Karpas-422 (cell line): ENCODE measurements at regions not wholly inside any gene's neighbourhood (a gene's known extent, or its start where the extent isn't known, plus 50 kb on each side); places are given as distances from the start of the nearest gene placed in this dataset.
"Not testable (repeated sequence)": the region's sequence is repeated elsewhere in the genome, so short reads cannot be mapped to it uniquely, and the experiment has no call there.

Experiments
- DNase-seq: peaks from one replicate; pipeline ENCODE4 v3.0.0-alpha.2; 2015
- H2AFZ ChIP-seq: fragments of 200-600 bp; sonication (generic); 2 replicates; pipeline ENCODE4 v1.6.1; 2014; ENCODE audit warnings: antibody characterized with exemption, low read length, mixed read lengths
- H3K27ac ChIP-seq: fragments of 200-600 bp; sonication (generic); 2 replicates; pipeline ENCODE4 v1.5.1; 2014; ENCODE audit warnings: mild to moderate bottlenecking, low read length, moderate library complexity
- H3K27me3 ChIP-seq: fragments of 200-600 bp; sonication (generic); 2 replicates; pipeline ENCODE4 v1.6.1; 2014; ENCODE audit warnings: low read length, mixed read lengths
- H3K36me3 ChIP-seq: fragments of 200-600 bp; sonication (generic); 2 replicates; pipeline ENCODE4 v1.6.1; 2014; ENCODE audit warnings: low read length, mixed read lengths; ENCODE audit not compliant: insufficient read depth
- H3K4me1 ChIP-seq: fragments of 200-600 bp; sonication (generic); 2 replicates; pipeline ENCODE4 v1.6.1; 2014; ENCODE audit warnings: mild to moderate bottlenecking, low read length, mixed read lengths
- H3K4me2 ChIP-seq: fragments of 200-600 bp; sonication (generic); 2 replicates; pipeline ENCODE4 v1.6.1; 2014; ENCODE audit warnings: low read length, low read depth, mild to moderate bottlenecking; ENCODE audit not compliant: poor library complexity, severe bottlenecking
- H3K4me3 ChIP-seq: fragments of 200-600 bp; sonication (generic); 2 replicates; pipeline ENCODE4 v1.5.1; 2014; ENCODE audit warnings: mild to moderate bottlenecking, antibody characterized with exemption, low read length, mixed read lengths
- H3K79me2 ChIP-seq: fragments of 200-600 bp; sonication (generic); 2 replicates; pipeline ENCODE4 v1.6.1; 2014; ENCODE audit warnings: mild to moderate bottlenecking, low read length, mixed read lengths
- H3K9ac ChIP-seq: fragments of 200-600 bp; sonication (generic); 2 replicates; pipeline ENCODE4 v1.6.0; 2014; ENCODE audit warnings: low read length
- H3K9me2 ChIP-seq: fragments of 200-600 bp; sonication (generic), shearing (Covaris generic); replicated peaks from 2 replicates; pipeline ENCODE4 v1.6.0; 2014; ENCODE audit warnings: mild to moderate bottlenecking, low read length, moderate library complexity; ENCODE audit not compliant: insufficient read depth
- H3K9me3 ChIP-seq: fragments of 300-700, 200-600 bp; sonication (generic); 2 replicates; pipeline ENCODE4 v1.6.1; 2014; ENCODE audit warnings: low read length, mixed read lengths
- H4K20me1 ChIP-seq: fragments of 200-600 bp; sonication (generic); 2 replicates; pipeline ENCODE4 v1.6.1; 2014; ENCODE audit warnings: mild to moderate bottlenecking, antibody characterized with exemption, low read length, low read depth; ENCODE audit not compliant: insufficient read depth

DNA sequence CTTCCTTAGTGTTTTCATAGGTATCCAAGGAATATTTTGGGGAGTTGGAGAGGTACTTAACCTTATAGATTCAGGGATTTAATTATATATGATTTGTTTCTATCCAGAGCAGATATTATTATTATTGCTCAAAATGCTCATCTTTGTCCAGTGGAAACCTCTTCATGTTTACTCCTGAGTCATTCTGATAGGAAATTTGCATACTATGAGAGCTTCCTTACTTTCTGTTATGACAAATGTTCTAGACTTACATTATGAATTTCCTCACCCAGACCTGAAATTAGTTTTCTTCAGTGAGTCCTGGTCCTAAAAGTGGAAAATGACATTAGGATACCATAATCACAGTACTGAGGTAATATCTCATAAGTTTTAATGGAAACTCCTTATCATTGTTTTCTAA, 57.5 kb upstream of the PLPPR5 start:
- Histone ChIP-seq H3K9me3 (no peaks in the 10 kb centered on the region), H2AFZ (no peak overlapping the region), H3K27me3 (no peaks in the 10 kb centered on the region), H3K4me1 (no peaks in the 10 kb centered on the region), H3K4me2 (no peak overlapping the region), H4K20me1 (no peaks in the 10 kb centered on the region), H3K9ac (no peak overlapping the region), H3K4me3 (no peak overlapping the region), H3K9me2 (no peaks in the 10 kb centered on the region), H3K79me2 (no peaks in the 10 kb centered on the region), H3K27ac (no peak overlapping the region), H3K36me3 (no peaks in the 10 kb centered on the region)
- no peak for DNase-seq

DNA sequence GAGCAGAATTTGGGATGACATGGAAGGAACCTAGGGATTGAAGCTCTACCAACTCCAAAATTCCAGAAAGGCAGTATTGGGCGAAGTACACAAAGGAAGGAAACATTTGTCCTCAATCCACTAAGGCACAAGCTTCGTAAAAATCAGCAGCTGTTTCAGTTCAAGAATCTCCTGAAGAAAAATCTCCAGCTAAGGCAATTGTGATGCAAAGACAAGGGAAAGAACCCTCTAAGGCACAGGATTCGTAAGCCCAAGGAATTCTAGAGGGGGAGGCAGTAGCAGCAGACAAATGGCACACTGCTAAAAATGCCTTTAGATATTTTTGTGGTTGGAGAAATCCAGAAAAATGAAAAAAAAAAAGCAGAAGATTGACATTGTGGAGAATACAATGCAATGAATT, 64.5 kb upstream of the PLPPR5 start:
- Histone ChIP-seq H3K9me2 (no peaks in the 10 kb centered on the region), H4K20me1 (no peaks in the 10 kb centered on the region), H3K27ac (no peak overlapping the region), H3K4me3 (no peak overlapping the region), H3K9ac (no peak overlapping the region), H3K4me2 (no peak overlapping the region), H3K79me2 (no peaks in the 10 kb centered on the region), H3K36me3 (no peaks in the 10 kb centered on the region), H2AFZ (no peak overlapping the region), H3K9me3 (no peaks in the 10 kb centered on the region), H3K27me3 (no peaks in the 10 kb centered on the region), H3K4me1 (no peaks in the 10 kb centered on the region)
- DNase-seq: no peak

DNA sequence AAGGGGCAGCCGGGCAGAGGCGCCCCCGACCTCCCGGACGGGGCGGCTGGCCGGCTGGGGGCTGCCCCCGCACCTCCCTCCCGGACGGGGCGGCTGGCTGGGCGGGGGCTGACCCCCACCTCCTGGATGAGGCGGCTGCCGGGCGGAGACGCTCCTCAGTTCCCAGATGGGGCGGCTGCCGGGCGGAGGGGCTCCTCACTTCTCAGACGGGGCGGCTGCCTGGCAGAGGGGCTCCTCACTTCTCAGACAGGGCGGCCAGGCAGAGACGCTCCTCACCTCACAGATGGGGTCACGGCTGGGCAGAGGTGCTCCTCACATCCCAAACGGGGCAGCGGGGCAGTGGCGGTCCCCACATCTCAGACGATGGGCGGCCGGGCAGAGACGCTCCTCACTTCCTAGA, 73.9 kb upstream of the PLPPR5 start:
- not testable (repeated sequence) for H3K9me2 ChIP-seq, H3K4me2 ChIP-seq, H3K79me2 ChIP-seq, H3K9ac ChIP-seq, DNase-seq, H3K9me3 ChIP-seq, H4K20me1 ChIP-seq, H2AFZ ChIP-seq, H3K36me3 ChIP-seq, H3K4me1 ChIP-seq, H3K4me3 ChIP-seq, H3K27me3 ChIP-seq, H3K27ac ChIP-seq

DNA sequence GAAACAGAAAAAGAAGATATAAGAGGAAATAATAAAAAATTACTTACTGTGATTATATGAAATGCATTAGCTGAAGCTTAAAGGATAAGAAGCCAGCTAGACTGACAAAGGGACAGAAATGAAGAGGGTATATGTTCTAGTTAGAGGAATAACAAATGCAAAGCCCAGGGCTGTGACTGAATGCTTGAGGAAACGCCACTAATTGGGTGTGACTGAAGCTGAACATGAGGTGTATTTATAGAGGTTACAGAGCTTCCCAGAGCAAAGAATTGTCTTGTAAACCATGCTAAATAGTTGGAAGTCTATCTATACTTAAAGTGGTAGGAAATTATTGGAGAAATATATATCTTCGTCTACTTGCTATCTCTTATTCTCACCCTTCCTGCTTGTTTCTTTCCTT, 77.7 kb upstream of the PLPPR5 start:
- no peaks in the 10 kb centered on the region for H3K79me2 ChIP-seq
- H3K27me3 ChIP-seq: no peaks in the 10 kb centered on the region
- no peak overlapping the region for H2AFZ ChIP-seq
- H4K20me1 ChIP-seq: no peaks in the 10 kb centered on the region
- peaks cover 8% of the 10 kb centered on the region; the same call in 1 of the 2 replicates for H3K4me1 ChIP-seq
- H3K9ac ChIP-seq: no peak overlapping the region
- H3K4me2 ChIP-seq: no peak overlapping the region
- no peak overlapping the region for H3K27ac ChIP-seq
- H3K36me3 ChIP-seq: no peaks in the 10 kb centered on the region
- no peaks in the 10 kb centered on the region for H3K9me3 ChIP-seq
- no peaks in the 10 kb centered on the region for H3K9me2 ChIP-seq
- no peak for DNase-seq
- no peak overlapping the region for H3K4me3 ChIP-seq

DNA sequence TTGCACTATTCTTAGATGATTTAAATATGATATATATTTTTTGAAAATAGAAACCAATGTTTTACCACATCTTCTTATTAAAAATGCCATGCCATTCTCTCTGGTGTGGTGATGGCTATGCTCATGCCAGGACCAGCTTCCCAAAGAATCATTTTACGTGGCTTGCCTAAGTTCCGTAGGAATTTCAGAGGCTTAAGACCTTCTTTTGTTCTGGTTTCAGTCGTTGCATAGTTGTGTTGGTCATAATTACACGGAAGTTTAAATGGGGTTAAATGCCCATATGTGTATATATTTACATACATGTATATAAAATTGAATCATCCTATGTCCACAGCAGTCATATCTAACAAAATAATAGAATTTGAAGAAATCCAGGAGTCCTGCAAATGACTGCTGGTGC, 78.7 kb upstream of the PLPPR5 start:
- no peak overlapping the region for H2AFZ ChIP-seq
- no peaks in the 10 kb centered on the region for H3K36me3 ChIP-seq
- no peak overlapping the region for H3K4me3 ChIP-seq
- no peak overlapping the region for H3K4me2 ChIP-seq
- H4K20me1 ChIP-seq: no peaks in the 10 kb centered on the region
- DNase-seq: no peak
- H3K9ac ChIP-seq: no peak overlapping the region
- no peaks in the 10 kb centered on the region for H3K9me2 ChIP-seq
- peaks cover 8% of the 10 kb centered on the region; the same call in 1 of the 2 replicates for H3K4me1 ChIP-seq
- no peaks in the 10 kb centered on the region for H3K9me3 ChIP-seq
- no peaks in the 10 kb centered on the region for H3K27me3 ChIP-seq
- H3K79me2 ChIP-seq: no peaks in the 10 kb centered on the region
- H3K27ac ChIP-seq: no peak overlapping the region

DNA sequence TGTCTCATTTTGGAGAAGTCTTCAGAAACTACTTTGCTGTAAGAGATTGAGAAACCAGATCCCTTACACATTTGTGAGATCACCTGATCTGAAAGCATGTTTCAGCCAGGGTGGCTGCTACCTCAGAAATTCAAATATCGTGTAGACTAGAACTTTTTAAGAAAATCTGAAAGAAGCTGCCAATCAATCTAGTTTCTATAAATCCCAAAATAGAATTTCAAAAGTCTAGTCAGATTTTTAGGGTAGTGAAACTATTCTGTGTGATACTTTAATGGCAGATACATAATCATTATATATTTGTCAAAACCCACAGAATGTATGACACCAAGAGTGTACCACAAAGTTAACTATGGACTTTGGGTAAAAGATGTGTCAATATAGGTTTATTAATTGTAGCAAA, 79.9 kb upstream of the PLPPR5 start:
- no peak overlapping the region for H3K4me3 ChIP-seq
- H3K4me1 ChIP-seq: peaks cover 8% of the 10 kb centered on the region; the same call in 1 of the 2 replicates
- H3K4me2 ChIP-seq: no peak overlapping the region
- no peaks in the 10 kb centered on the region for H4K20me1 ChIP-seq
- H2AFZ ChIP-seq: no peak overlapping the region
- H3K36me3 ChIP-seq: no peaks in the 10 kb centered on the region
- peak; percentile 42 for DNase-seq
- no peaks in the 10 kb centered on the region for H3K9me2 ChIP-seq
- H3K27me3 ChIP-seq: no peaks in the 10 kb centered on the region
- H3K9ac ChIP-seq: no peak overlapping the region
- H3K27ac ChIP-seq: no peak overlapping the region
- H3K79me2 ChIP-seq: no peaks in the 10 kb centered on the region
- no peaks in the 10 kb centered on the region for H3K9me3 ChIP-seq

DNA sequence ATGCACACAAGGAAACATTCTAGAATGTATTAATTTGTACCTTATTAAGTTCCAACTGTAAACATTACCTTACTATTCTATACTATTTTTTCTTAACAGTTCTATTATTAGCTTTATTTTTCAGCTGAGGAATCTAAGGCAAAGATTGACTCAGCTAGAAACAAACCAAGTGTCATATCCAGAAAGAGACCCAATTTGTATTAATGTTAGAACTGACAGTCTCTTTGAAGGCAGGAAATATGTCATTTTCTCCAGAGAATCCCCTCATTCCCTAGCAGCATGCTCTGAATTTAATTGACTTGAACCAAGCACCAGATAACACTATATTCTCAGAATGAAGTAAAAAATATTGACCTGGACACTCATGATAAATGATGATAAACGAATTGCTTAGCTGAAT, 81.4 kb upstream of the PLPPR5 start:
- Histone ChIP-seq H2AFZ (no peak overlapping the region), H3K9me3 (no peaks in the 10 kb centered on the region), H3K79me2 (no peaks in the 10 kb centered on the region), H3K36me3 (no peaks in the 10 kb centered on the region), H3K4me3 (no peak overlapping the region), H3K9me2 (no peaks in the 10 kb centered on the region), H3K27me3 (no peaks in the 10 kb centered on the region), H3K27ac (no peak overlapping the region), H4K20me1 (no peaks in the 10 kb centered on the region), H3K9ac (no peak overlapping the region), H3K4me2 (no peak overlapping the region), H3K4me1 (peaks cover 8% of the 10 kb centered on the region; the same call in 1 of the 2 replicates)
- no peak for DNase-seq

DNA sequence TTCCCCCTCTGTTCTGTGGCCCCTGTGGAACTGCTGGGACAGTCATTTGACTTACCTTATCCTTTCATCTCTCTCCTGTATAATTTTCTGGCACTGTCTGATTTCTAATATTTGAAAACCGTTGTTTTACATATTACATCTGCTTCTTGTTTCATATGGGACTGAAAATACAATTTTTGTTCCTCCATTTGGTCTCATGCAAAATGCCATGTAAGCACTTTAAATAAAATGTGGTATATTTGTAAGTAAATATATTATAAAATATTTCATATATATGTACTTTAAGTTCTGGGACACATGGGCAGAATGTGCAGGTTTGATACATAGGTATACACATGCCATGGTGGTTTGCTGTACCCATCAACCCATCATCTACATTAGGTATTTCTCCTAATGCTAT, 93.9 kb upstream of the PLPPR5 start:
- no peaks in the 10 kb centered on the region for H3K27me3 ChIP-seq
- no peaks in the 10 kb centered on the region for H3K9me3 ChIP-seq
- no peaks in the 10 kb centered on the region for H3K4me1 ChIP-seq
- H3K9ac ChIP-seq: no peak overlapping the region
- no peaks in the 10 kb centered on the region for H4K20me1 ChIP-seq
- no peak for DNase-seq
- no peak overlapping the region for H3K4me2 ChIP-seq
- no peak overlapping the region for H2AFZ ChIP-seq
- H3K9me2 ChIP-seq: no peaks in the 10 kb centered on the region
- no peaks in the 10 kb centered on the region for H3K79me2 ChIP-seq
- H3K27ac ChIP-seq: no peak overlapping the region
- no peak overlapping the region for H3K4me3 ChIP-seq
- no peaks in the 10 kb centered on the region for H3K36me3 ChIP-seq

DNA sequence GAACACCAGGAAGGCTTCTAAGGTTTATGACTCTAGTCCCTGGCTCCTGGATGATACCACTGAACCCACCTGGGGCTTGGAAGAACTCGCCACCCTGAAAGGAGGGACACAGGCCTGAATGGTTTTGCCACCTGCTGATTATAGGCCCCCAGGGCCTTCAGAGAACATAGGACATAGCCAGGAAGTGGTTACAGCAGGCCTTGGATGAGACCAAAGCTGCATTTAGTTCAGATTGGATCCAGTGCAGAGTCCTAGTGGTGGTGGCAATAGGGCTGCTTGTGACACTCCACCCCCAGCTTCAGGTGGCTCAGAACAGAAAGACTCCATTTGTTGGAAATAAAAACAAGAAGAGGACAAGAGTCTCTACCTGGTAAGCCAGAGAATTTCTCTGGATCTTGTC, 101.6 kb upstream of the PLPPR5 start:
- Histone ChIP-seq H4K20me1 (no peaks in the 10 kb centered on the region), H3K9me2 (no peaks in the 10 kb centered on the region), H3K4me3 (no peak overlapping the region), H3K36me3 (no peaks in the 10 kb centered on the region), H3K27me3 (no peaks in the 10 kb centered on the region), H2AFZ (no peak overlapping the region), H3K9ac (no peak overlapping the region), H3K9me3 (no peaks in the 10 kb centered on the region), H3K4me1 (no peaks in the 10 kb centered on the region), H3K4me2 (no peak overlapping the region), H3K79me2 (no peaks in the 10 kb centered on the region), H3K27ac (no peak overlapping the region)
- DNase-seq: no peak
